Osteoblast (primary cell): ENCODE measurements at regions not wholly inside any gene's neighbourhood (a gene's known extent, or its start where the extent isn't known, plus 50 kb on each side); places are given as distances from the start of the nearest gene placed in this dataset. TPM values are rescaled to one million over a fixed set of nuclear protein-coding genes. Genes with fewer than 3 reads are reported as not detected.

ENCODE experiments used
- DNase-seq: peaks from one replicate; pipeline ENCODE4 v3.0.0; 2011; ENCODE audit warnings: low spot score, mixed read lengths; ENCODE audit not compliant: insufficient read length; ENCODE audit errors: missing footprints
- H2AFZ ChIP-seq: 2 replicates; pipeline ENCODE4 v1.6.0; 2011; ENCODE audit warnings: mild to moderate bottlenecking, low read length
- H3K27ac ChIP-seq: 2 replicates; pipeline ENCODE4 v1.5.1; 2011; ENCODE audit warnings: mild to moderate bottlenecking, low read depth, low read length, moderate library complexity
- H3K27me3 ChIP-seq: 2 replicates; pipeline ENCODE4 v1.6.0; 2012; ENCODE audit warnings: mild to moderate bottlenecking, control low read depth, inconsistent platforms, low read length, moderate library complexity; ENCODE audit not compliant: insufficient read depth
- H3K36me3 ChIP-seq: 2 replicates; pipeline ENCODE4 v1.5.1; 2011; ENCODE audit warnings: mild to moderate bottlenecking, low read length, control low read depth, moderate library complexity; ENCODE audit not compliant: insufficient read depth
- H3K4me1 ChIP-seq: 2 replicates; pipeline ENCODE4 v1.5.1; 2011; ENCODE audit warnings: mild to moderate bottlenecking, low read length, control low read depth, moderate library complexity; ENCODE audit not compliant: insufficient read depth
- H3K4me2 ChIP-seq: 2 replicates; pipeline ENCODE4 v1.6.0; 2011; ENCODE audit warnings: mild to moderate bottlenecking, low read length; ENCODE audit not compliant: insufficient read depth
- H3K4me3 ChIP-seq: fragments of 200-600 bp; sonication (generic); 3 replicates; pipeline ENCODE4 v1.5.1; 2012; ENCODE audit warnings: mild to moderate bottlenecking, low read length, inconsistent platforms; ENCODE audit not compliant: insufficient read depth
- H3K79me2 ChIP-seq: 2 replicates; pipeline ENCODE4 v1.6.0; 2012; ENCODE audit warnings: mild to moderate bottlenecking, low read length, control low read depth, inconsistent platforms; ENCODE audit not compliant: insufficient read depth
- H3K9me3 ChIP-seq: 2 replicates; pipeline ENCODE4 v1.5.1; 2011; ENCODE audit warnings: low read depth, low read length, control low read depth
- H4K20me1 ChIP-seq: 2 replicates; pipeline ENCODE4 v1.6.0; 2012; ENCODE audit warnings: mild to moderate bottlenecking, low read length, control low read depth; ENCODE audit not compliant: insufficient read depth
- small RNA-seq: library from RNA; depleted of rRNA; stranded (forward); fragments of <200 nt; gene quantifications from one replicate; pipeline ENCODE3, GENCODE V24; 2012
- TF ChIP-seq, protein P1 (sequence below): IDR thresholded peaks from 2 replicates; pipeline ENCODE4 v1.5.1; 2011; ENCODE audit warnings: mild to moderate bottlenecking, low read depth, low read length, moderate library complexity; ENCODE audit errors: extremely low read depth

GRCh38 chr13:60335531-60335930, 61.5 kb upstream of the TDRD3 start:
- Histone ChIP-seq H3K4me2 (no peak overlapping the region), H4K20me1 (no peaks in the 10 kb centered on the region), H3K4me1 (no peaks in the 10 kb centered on the region), H3K9me3 (no peaks in the 10 kb centered on the region), H3K79me2 (no peaks in the 10 kb centered on the region), H3K27me3 (peaks cover 8% of the 10 kb centered on the region), H3K4me3 (no peak overlapping the region), H2AFZ (no peak overlapping the region), H3K36me3 (no peaks in the 10 kb centered on the region), H3K27ac (no peak overlapping the region)
- no peak for DNase-seq
- TF ChIP-seq, protein P1, sequence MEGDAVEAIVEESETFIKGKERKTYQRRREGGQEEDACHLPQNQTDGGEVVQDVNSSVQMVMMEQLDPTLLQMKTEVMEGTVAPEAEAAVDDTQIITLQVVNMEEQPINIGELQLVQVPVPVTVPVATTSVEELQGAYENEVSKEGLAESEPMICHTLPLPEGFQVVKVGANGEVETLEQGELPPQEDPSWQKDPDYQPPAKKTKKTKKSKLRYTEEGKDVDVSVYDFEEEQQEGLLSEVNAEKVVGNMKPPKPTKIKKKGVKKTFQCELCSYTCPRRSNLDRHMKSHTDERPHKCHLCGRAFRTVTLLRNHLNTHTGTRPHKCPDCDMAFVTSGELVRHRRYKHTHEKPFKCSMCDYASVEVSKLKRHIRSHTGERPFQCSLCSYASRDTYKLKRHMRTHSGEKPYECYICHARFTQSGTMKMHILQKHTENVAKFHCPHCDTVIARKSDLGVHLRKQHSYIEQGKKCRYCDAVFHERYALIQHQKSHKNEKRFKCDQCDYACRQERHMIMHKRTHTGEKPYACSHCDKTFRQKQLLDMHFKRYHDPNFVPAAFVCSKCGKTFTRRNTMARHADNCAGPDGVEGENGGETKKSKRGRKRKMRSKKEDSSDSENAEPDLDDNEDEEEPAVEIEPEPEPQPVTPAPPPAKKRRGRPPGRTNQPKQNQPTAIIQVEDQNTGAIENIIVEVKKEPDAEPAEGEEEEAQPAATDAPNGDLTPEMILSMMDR: peak; percentile 63

- H3K4me1 ChIP-seq: no peaks in the 10 kb centered on the region
- no peaks in the 10 kb centered on the region for H3K9me3 ChIP-seq
- no peak overlapping the region for H3K27ac ChIP-seq
- no peak for DNase-seq
- H2AFZ ChIP-seq: no peak overlapping the region
- H3K4me2 ChIP-seq: no peak overlapping the region
- no peaks in the 10 kb centered on the region for H3K79me2 ChIP-seq
- H3K4me3 ChIP-seq: no peak overlapping the region
- no peaks in the 10 kb centered on the region for H3K36me3 ChIP-seq
- peaks cover 3% of the 10 kb centered on the region for H3K27me3 ChIP-seq
- H4K20me1 ChIP-seq: no peaks in the 10 kb centered on the region
- TF ChIP-seq, protein P1: no peak
Measured at GRCh38 chr13:60338754-60339153, 58.3 kb upstream of the TDRD3 start.

DNA sequence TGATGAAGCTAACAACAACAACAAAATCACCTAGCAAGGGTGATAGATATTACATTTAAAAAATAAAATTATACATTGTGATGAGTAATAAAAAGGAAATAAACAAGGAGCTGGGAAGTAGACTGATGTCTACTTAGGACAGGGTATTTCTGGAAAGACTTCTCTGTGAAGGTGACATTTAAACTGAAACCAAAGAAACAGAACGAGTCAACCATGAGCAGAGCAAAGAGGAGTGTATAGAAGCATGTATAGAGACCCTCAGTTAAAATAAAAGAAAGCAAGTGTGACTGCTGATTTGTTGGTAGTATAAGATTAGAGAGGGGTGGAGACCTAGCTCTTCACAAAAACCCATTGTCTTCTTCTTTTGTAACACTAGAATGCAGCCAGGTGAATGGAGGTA, 53.0 kb upstream of the TDRD3 start:
- no peak overlapping the region for H3K4me3 ChIP-seq
- no peak overlapping the region for H3K4me2 ChIP-seq
- TF ChIP-seq, protein P1: no peak
- H3K4me1 ChIP-seq: no peaks in the 10 kb centered on the region
- H3K36me3 ChIP-seq: no peaks in the 10 kb centered on the region
- no peaks in the 10 kb centered on the region for H3K79me2 ChIP-seq
- no peak overlapping the region for H3K27ac ChIP-seq
- no peak for DNase-seq
- peaks cover 27% of the 10 kb centered on the region for H3K27me3 ChIP-seq
- no peaks in the 10 kb centered on the region for H3K9me3 ChIP-seq
- H4K20me1 ChIP-seq: no peaks in the 10 kb centered on the region
- no peak overlapping the region for H2AFZ ChIP-seq

DNA sequence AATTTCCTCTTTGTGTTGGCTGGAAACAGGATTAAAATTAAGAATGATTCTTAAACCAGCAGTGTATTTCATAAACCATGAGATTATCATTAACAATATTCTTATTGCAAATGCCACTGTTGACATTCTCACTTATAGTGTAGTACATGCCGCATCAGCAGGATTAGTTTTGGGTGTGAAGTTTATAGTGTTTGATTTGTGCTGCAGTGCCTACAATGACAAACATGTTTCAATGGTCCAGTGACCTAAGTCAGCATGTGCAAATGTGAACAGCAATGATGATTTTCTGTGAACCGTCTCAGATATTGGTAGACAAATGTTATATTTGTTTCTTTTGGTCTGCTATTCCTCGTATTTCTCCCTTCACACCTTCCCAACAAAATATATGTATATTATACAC, 49.8 kb upstream of the TDRD3 start:
- Histone ChIP-seq H3K79me2 (no peaks in the 10 kb centered on the region), H3K4me3 (no peak overlapping the region), H3K27ac (no peak overlapping the region), H3K4me2 (no peak overlapping the region), H2AFZ (no peak overlapping the region), H3K36me3 (no peaks in the 10 kb centered on the region), H3K9me3 (no peaks in the 10 kb centered on the region), H3K4me1 (no peaks in the 10 kb centered on the region), H3K27me3 (peaks cover 28% of the 10 kb centered on the region), H4K20me1 (no peaks in the 10 kb centered on the region)
- no peak for DNase-seq
- TF ChIP-seq, protein P1: no peak

Small RNA genes in the stretch of these regions (small RNA-seq; reads per million reads assigned to genes)
- gene AL359920.1: not detected
